Keratinocyte (primary cell): ENCODE measurements at regions not wholly inside any gene's neighbourhood (a gene's known extent, or its start where the extent isn't known, plus 50 kb on each side); places are given as distances from the start of the nearest gene placed in this dataset.

Source experiments
- DNase-seq: peaks from one replicate; pipeline ENCODE4 v3.0.0-alpha.2; 2011; ENCODE audit warnings: low read depth, missing footprints, low spot score
- FAIRE-seq: peaks from 2 replicates; lab custom pipeline; 2011; peaks lifted over from hg19 to GRCh38; lab: Jason Lieb, UNC
- H2AFZ ChIP-seq: 2 replicates; pipeline ENCODE4 v1.6.0; 2012; ENCODE audit warnings: low read length, control low read depth, inconsistent platforms; ENCODE audit not compliant: control insufficient read depth
- H3K27ac ChIP-seq: 2 replicates; pipeline ENCODE4 v1.5.1; 2011; ENCODE audit warnings: low read length; ENCODE audit not compliant: control insufficient read depth, insufficient read depth
- H3K27me3 ChIP-seq: 3 replicates; pipeline ENCODE4 v1.6.0; 2011; ENCODE audit warnings: low read length; ENCODE audit not compliant: control insufficient read depth, insufficient read depth; ENCODE audit errors: extremely low read depth
- H3K36me3 ChIP-seq, 2 experiments: 2 replicates in 1 of 2; 3 replicates in 1 of 2; pipeline ENCODE4 v1.5.1; 2011; ENCODE audit warnings: low read length in 2 of 2, mild to moderate bottlenecking in 1 of 2; ENCODE audit not compliant: control insufficient read depth in 2 of 2, insufficient read depth in 2 of 2; ENCODE audit errors: extremely low read depth in 1 of 2
- H3K4me1 ChIP-seq: 3 replicates; pipeline ENCODE4 v1.5.1; 2011; ENCODE audit warnings: low read length; ENCODE audit not compliant: control insufficient read depth, insufficient read depth; ENCODE audit errors: extremely low read depth
- H3K4me2 ChIP-seq: 3 replicates; pipeline ENCODE4 v1.6.0; 2011; ENCODE audit warnings: low read depth, low read length; ENCODE audit not compliant: control insufficient read depth, insufficient read depth; ENCODE audit errors: extremely low read depth
- H3K4me3 ChIP-seq, 3 experiments: fragments of 200-600 bp in 1 of 3; sonication (generic) in 1 of 3; 2 replicates in 2 of 3; 3 replicates in 1 of 3; pipeline ENCODE4 v1.5.1; 2011 to 2016; ENCODE audit warnings: low read length in 3 of 3, mild to moderate bottlenecking in 3 of 3, control low read depth in 2 of 3, inconsistent platforms in 1 of 3, low read depth in 1 of 3, mixed read lengths in 1 of 3, mixed run types in 1 of 3, moderate library complexity in 1 of 3; ENCODE audit not compliant: control insufficient read depth in 2 of 3, insufficient read depth in 2 of 3; ENCODE audit errors: extremely low read depth in 1 of 3
- H3K79me2 ChIP-seq: 2 replicates; pipeline ENCODE4 v1.6.0; 2012; ENCODE audit warnings: low read length; ENCODE audit not compliant: control insufficient read depth, insufficient read depth
- H3K9ac ChIP-seq: 3 replicates; pipeline ENCODE4 v1.6.0; 2011; ENCODE audit warnings: low read length; ENCODE audit not compliant: control insufficient read depth, insufficient read depth; ENCODE audit errors: extremely low read depth
- H3K9me1 ChIP-seq: 3 replicates; pipeline ENCODE4 v1.6.0; 2011; ENCODE audit warnings: low read length; ENCODE audit not compliant: control insufficient read depth, insufficient read depth; ENCODE audit errors: extremely low read depth
- H3K9me3 ChIP-seq: 2 replicates; pipeline ENCODE4 v1.5.1; 2012; ENCODE audit warnings: low read depth, low read length; ENCODE audit not compliant: control insufficient read depth
- H4K20me1 ChIP-seq: 3 replicates; pipeline ENCODE4 v1.6.0; 2011; ENCODE audit warnings: low read length; ENCODE audit not compliant: control insufficient read depth, insufficient read depth; ENCODE audit errors: extremely low read depth
- CTCF ChIP-seq, 3 experiments: IDR thresholded peaks in 1 of 3; conservative IDR thresholded peaks in 1 of 3; optimal IDR thresholded peaks in 1 of 3; 2 replicates in 2 of 3; 3 replicates in 1 of 3; pipeline versions ENCODE3 to v1.5.1; 2011; ENCODE audit warnings: low read length in 3 of 3, mild to moderate bottlenecking in 3 of 3, moderate library complexity in 2 of 3, control low read depth in 1 of 3, inconsistent platforms in 1 of 3; ENCODE audit not compliant: insufficient read depth in 2 of 3; ENCODE audit errors: extremely low read depth in 1 of 3
- EZH2 ChIP-seq: IDR thresholded peaks from one replicate; pipeline ENCODE4 v1.6.1; 2012; ENCODE audit warnings: inconsistent platforms, mild to moderate bottlenecking, low read length, moderate library complexity
- dilution Hi-C: fragments of 300-500 bp; cut with MboI; formaldehyde crosslinking; loops from one replicate; pipeline ENCODE4 v1.7.0; 2020; ENCODE audit warnings: low sequenced_read_pairs; ENCODE audit not compliant: extremely low pct_ligation_motif_present

DNA sequence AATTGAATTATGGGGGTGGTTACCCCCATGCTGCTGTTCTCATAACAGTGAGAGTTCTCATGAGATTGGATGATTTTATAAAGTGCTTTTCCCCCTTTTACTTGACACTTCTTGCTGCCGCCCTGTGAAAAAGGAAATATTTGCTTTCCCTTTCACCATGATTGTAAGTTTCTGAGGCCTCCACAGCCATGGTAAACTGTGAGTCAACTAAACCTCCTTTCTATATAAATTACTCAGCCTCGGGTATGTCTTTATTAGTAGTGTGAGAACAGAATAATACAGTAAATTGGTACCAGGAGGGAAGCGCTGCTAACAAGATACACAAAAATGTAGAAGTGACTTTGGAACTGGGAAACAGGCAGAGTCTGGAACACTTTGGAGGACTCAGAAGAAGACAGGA, 1070.8 kb downstream of the FAM133A start:
- Histone ChIP-seq H3K9ac (no peak overlapping the region), H3K4me1 (no peaks in the 10 kb centered on the region), H3K4me3 (no peak overlapping the region), H3K27ac (no peak overlapping the region), H3K36me3 (no peaks in the 10 kb centered on the region), H3K4me2 (no peak overlapping the region), H3K9me1 (no peaks in the 10 kb centered on the region), H2AFZ (no peak overlapping the region), H4K20me1 (no peaks in the 10 kb centered on the region), H3K9me3 (no peaks in the 10 kb centered on the region), H3K79me2 (no peaks in the 10 kb centered on the region), H3K27me3 (no peaks in the 10 kb centered on the region)
- no peak for DNase-seq
- dilution Hi-C loops: no loop called here
- TF ChIP-seq EZH2: no peak
- no peak for TF ChIP-seq CTCF (optimal IDR thresholded peaks at IDR 0.05 in 1 of 3, IDR thresholded peaks at IDR 0.05 in 1 of 3, conservative IDR thresholded peaks at IDR 0.05 in 1 of 3; ENCODE audit: extremely low read depth in 1 of 3, insufficient read depth in 2 of 3, low read length in 3 of 3)
- no peak for FAIRE-seq

DNA sequence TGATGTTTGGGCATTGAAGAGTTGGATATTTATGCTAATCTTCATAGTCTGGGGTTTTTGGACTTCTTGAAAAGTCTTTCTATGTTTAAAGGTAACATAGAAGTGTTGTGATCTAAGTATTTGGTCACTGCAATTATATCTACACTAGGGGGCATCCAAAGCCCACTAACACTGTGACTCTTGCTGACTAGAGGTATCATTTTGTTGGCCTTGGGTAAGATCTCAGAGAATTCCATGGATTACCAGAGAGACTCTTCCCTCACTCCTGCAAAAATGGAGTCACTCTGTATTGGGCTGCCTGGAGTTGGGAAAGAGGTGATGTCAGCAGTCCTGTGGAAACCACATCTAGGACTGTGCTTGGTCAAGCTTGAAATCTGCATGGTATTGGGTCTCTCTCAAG, 1077.6 kb downstream of the FAM133A start:
- no peak overlapping the region for H3K4me2 ChIP-seq
- H3K27ac ChIP-seq: no peak overlapping the region
- no peak overlapping the region for H2AFZ ChIP-seq
- H3K36me3 ChIP-seq: no peaks in the 10 kb centered on the region
- H3K9me1 ChIP-seq: no peaks in the 10 kb centered on the region
- H3K4me3 ChIP-seq: no peak overlapping the region
- DNase-seq (no peak), FAIRE-seq (no peak)
- no peak for TF ChIP-seq CTCF (optimal IDR thresholded peaks at IDR 0.05 in 1 of 3, IDR thresholded peaks at IDR 0.05 in 1 of 3, conservative IDR thresholded peaks at IDR 0.05 in 1 of 3; ENCODE audit: extremely low read depth in 1 of 3, insufficient read depth in 2 of 3, low read length in 3 of 3)
- TF ChIP-seq EZH2: no peak
- no peaks in the 10 kb centered on the region for H3K79me2 ChIP-seq
- H3K9me3 ChIP-seq: no peaks in the 10 kb centered on the region
- dilution Hi-C loops: no loop called here
- H3K9ac ChIP-seq: no peak overlapping the region
- H4K20me1 ChIP-seq: no peaks in the 10 kb centered on the region
- no peaks in the 10 kb centered on the region for H3K27me3 ChIP-seq
- H3K4me1 ChIP-seq: no peaks in the 10 kb centered on the region
